ENCODE measurements at regions not wholly inside any gene's neighbourhood (a gene's known extent, or its start where the extent isn't known, plus 50 kb on each side); places are given as distances from the start of the nearest gene placed in this dataset.

- no peak for DNase-seq (ENCODE audit: low read depth in 1 of 2, low spot score in 1 of 2)
- Histone ChIP-seq H3K4me2 (no peak overlapping the region), H3K4me3 (no peak overlapping the region), H3K27ac (no peak overlapping the region), H3K4me1 (no peaks in the 10 kb centered on the region), H3K9me3 (no peaks in the 10 kb centered on the region)
- TF ChIP-seq RCOR1 (IDR thresholded peaks at IDR 0.05; ENCODE audit: low read depth, low read length), result no peak
- 3% methylated on average over 5 of the region's 5 CpGs for WGBS (ENCODE audit: missing lambda C conversion rate)
- ChIA-PET POLR2A (no interaction called here), CTCF (no interaction called here)
- no peak for FAIRE-seq
- no peak for ATAC-seq
Measured at GRCh38 chr5:118295045-118295444, 693.3 kb downstream of the DTWD2 start.

GRCh38 chr5:118293378-118293777 is 695.0 kb downstream of the DTWD2 start:
- Histone ChIP-seq H3K4me3 (no peak overlapping the region), H3K9me3 (no peaks in the 10 kb centered on the region), H3K4me1 (no peaks in the 10 kb centered on the region), H3K27ac (no peak overlapping the region), H3K4me2 (no peak overlapping the region)
- POLR2A ChIA-PET, result no interaction called here
- WGBS (ENCODE audit: missing lambda C conversion rate), result 0% methylated on average over 2 of the region's 2 CpGs
- FAIRE-seq (no peak), ATAC-seq (no peak), DNase-seq (ENCODE audit: low read depth in 1 of 2, low spot score in 1 of 2) (no peak)
- no peak for TF ChIP-seq HDAC2 (IDR thresholded peaks at IDR 0.05)
- TF ChIP-seq SREBF2 (IDR thresholded peaks at IDR 0.05), result no peak
- TF ChIP-seq RNF2 (IDR thresholded peaks at IDR 0.05; ENCODE audit: borderline replicate concordance, low read depth), result no peak
- no peak for TF ChIP-seq MYC (IDR thresholded peaks at IDR 0.05; ENCODE audit: borderline replicate concordance, low read length)
- no peak for TF ChIP-seq JUN (IDR thresholded peaks at IDR 0.05)
- no peak for TF ChIP-seq FOSB (CRISPR knock-in tag; IDR thresholded peaks at IDR 0.05)
- TF ChIP-seq POLR2AphosphoS2 (conservative IDR thresholded peaks at IDR 0.05; ENCODE audit: low read length), result no peak
- TF ChIP-seq MAFK (IDR thresholded peaks at IDR 0.05; ENCODE audit: partially characterized antibody), result no peak
- TF ChIP-seq BHLHE40 (IDR thresholded peaks at IDR 0.05; ENCODE audit: low read depth, low read length), result no peak
- no peak for TF ChIP-seq KDM1A (IDR thresholded peaks at IDR 0.05; ENCODE audit: low read depth)
- no peak for TF ChIP-seq CEBPB (IDR thresholded peaks at IDR 0.05)
- TF ChIP-seq HOXA7 (CRISPR knock-in tag; IDR thresholded peaks at IDR 0.05), result no peak
- no peak for TF ChIP-seq HEYL (CRISPR knock-in tag; IDR thresholded peaks at IDR 0.05)
- TF ChIP-seq EP300 (IDR thresholded peaks at IDR 0.05), result no peak
- no peak for TF ChIP-seq BCL3 (IDR thresholded peaks at IDR 0.05)
- TF ChIP-seq CTCF (IDR thresholded peaks at IDR 0.05), result no peak
- CTCF ChIA-PET, result no interaction called here

- TF ChIP-seq BCL3 (IDR thresholded peaks at IDR 0.05), result no peak
- no peak for TF ChIP-seq MAZ (IDR thresholded peaks at IDR 0.05; ENCODE audit: borderline replicate concordance, low read depth, low read length)
- TF ChIP-seq REST (IDR thresholded peaks at IDR 0.05), result no peak
- TF ChIP-seq NPAS2 (CRISPR knock-in tag; IDR thresholded peaks at IDR 0.05; ENCODE audit: borderline replicate concordance), result no peak
- no peak for TF ChIP-seq HES2 (IDR thresholded peaks at IDR 0.05)
- TF ChIP-seq PBX3 (IDR thresholded peaks at IDR 0.05), result no peak
- TF ChIP-seq HDAC2 (IDR thresholded peaks at IDR 0.05), result no peak
- TF ChIP-seq JUNB (IDR thresholded peaks at IDR 0.05), result no peak
- TF ChIP-seq MYC (IDR thresholded peaks at IDR 0.05; ENCODE audit: borderline replicate concordance, low read length), result no peak
- TF ChIP-seq EP300 (IDR thresholded peaks at IDR 0.05), result no peak
- no peak for TF ChIP-seq CBX2 (IDR thresholded peaks at IDR 0.05; ENCODE audit: borderline replicate concordance, low read depth)
- no peak for TF ChIP-seq TP53 (CRISPR knock-in tag; IDR thresholded peaks at IDR 0.05)
- TF ChIP-seq FOSB (CRISPR knock-in tag; IDR thresholded peaks at IDR 0.05), result no peak
- no peak for TF ChIP-seq CBX8 (IDR thresholded peaks at IDR 0.05)
- no peak for TF ChIP-seq CHD4 (IDR thresholded peaks at IDR 0.05; ENCODE audit: borderline replicate concordance)
- no peak for TF ChIP-seq HOXB5 (CRISPR knock-in tag; IDR thresholded peaks at IDR 0.05)
Measured at GRCh38 chr5:118290204-118290603, 698.1 kb downstream of the DTWD2 start.

More at GRCh38 chr5:118290204-118290603, 698.1 kb downstream of the DTWD2 start:
- 0% methylated on average over 1 of the region's 1 CpG for WGBS (ENCODE audit: missing lambda C conversion rate)
- FAIRE-seq (no peak), DNase-seq (ENCODE audit: low read depth in 1 of 2, low spot score in 1 of 2) (no peak), ATAC-seq (no peak)
- CTCF ChIA-PET, result no interaction called here
- Histone ChIP-seq H3K9me3 (no peaks in the 10 kb centered on the region), H3K4me1 (no peaks in the 10 kb centered on the region), H3K27ac (no peak overlapping the region), H3K4me3 (no peak overlapping the region), H3K4me2 (no peak overlapping the region)
- POLR2A ChIA-PET, result no interaction called here
